Ishikawa (cell line): ENCODE measurements at regions not wholly inside any gene's neighbourhood (a gene's known extent, or its start where the extent isn't known, plus 50 kb on each side); places are given as distances from the start of the nearest gene placed in this dataset.

ENCODE experiments used
- CEBPB ChIP-seq: IDR thresholded peaks from 2 replicates; pipeline ENCODE4 v1.6.1; 2012
- EGR1 ChIP-seq: IDR thresholded peaks from 2 replicates; pipeline ENCODE4 v1.6.1; 2012
- EP300 ChIP-seq: IDR thresholded peaks from 2 replicates; pipeline ENCODE4 v1.6.1; 2012; ENCODE audit warnings: borderline replicate concordance
- FOXM1 ChIP-seq: IDR thresholded peaks from 2 replicates; pipeline ENCODE4 v1.6.1; 2012; ENCODE audit warnings: low read depth, borderline replicate concordance
- MAX ChIP-seq: IDR thresholded peaks from 2 replicates; pipeline ENCODE4 v1.6.1; 2012
- NFIC ChIP-seq: IDR thresholded peaks from 2 replicates; pipeline ENCODE4 v1.6.1; 2012
- REST ChIP-seq: IDR thresholded peaks from 2 replicates; pipeline ENCODE4 v1.6.1; 2012; ENCODE audit warnings: low read depth, mild to moderate bottlenecking
- USF1 ChIP-seq: IDR thresholded peaks from 2 replicates; pipeline ENCODE4 v1.6.1; 2012

GRCh38 chr2:23322567-23323197, 62.3 kb upstream of the KLHL29 start:
- TF ChIP-seq EP300: no peak
- no peak for TF ChIP-seq FOXM1
- no peak for TF ChIP-seq REST
- no peak for TF ChIP-seq CEBPB
- TF ChIP-seq USF1: no peak
- no peak for TF ChIP-seq MAX
- TF ChIP-seq EGR1: no peak
- TF ChIP-seq NFIC: no peak
